ENCODE measurements at regions not wholly inside any gene's neighbourhood (a gene's known extent, or its start where the extent isn't known, plus 50 kb on each side); places are given as distances from the start of the nearest gene placed in this dataset.
"Not testable (repeated sequence)": the region's sequence is repeated elsewhere in the genome, so short reads cannot be mapped to it uniquely, and the experiment has no call there.

DNA sequence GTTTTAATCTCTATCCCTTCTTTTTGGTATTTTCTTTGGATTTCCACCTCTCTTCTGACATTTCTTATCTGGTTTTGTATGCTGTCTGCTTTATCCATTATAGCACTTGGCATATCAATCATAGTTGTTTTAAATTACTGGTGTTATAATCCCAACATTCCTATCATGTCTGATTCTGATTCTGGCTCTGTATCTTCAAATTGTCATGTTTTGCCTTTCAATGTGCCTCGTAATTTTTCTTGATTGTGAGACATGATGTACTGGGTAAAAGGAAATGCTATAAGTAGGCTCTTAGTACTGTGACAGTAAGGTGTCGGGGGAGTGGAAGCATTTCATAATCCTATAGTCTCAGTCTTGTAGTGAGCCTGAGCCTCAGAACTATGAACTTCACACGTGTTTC lies 729.3 kb upstream of the NOVA1 start:
- TF ChIP-seq, protein P1, sequence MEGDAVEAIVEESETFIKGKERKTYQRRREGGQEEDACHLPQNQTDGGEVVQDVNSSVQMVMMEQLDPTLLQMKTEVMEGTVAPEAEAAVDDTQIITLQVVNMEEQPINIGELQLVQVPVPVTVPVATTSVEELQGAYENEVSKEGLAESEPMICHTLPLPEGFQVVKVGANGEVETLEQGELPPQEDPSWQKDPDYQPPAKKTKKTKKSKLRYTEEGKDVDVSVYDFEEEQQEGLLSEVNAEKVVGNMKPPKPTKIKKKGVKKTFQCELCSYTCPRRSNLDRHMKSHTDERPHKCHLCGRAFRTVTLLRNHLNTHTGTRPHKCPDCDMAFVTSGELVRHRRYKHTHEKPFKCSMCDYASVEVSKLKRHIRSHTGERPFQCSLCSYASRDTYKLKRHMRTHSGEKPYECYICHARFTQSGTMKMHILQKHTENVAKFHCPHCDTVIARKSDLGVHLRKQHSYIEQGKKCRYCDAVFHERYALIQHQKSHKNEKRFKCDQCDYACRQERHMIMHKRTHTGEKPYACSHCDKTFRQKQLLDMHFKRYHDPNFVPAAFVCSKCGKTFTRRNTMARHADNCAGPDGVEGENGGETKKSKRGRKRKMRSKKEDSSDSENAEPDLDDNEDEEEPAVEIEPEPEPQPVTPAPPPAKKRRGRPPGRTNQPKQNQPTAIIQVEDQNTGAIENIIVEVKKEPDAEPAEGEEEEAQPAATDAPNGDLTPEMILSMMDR (conservative IDR thresholded peaks at IDR 0.05; ENCODE audit: low read depth, low read length): no peak
- TF ChIP-seq EZH2 (IDR thresholded peaks at IDR 0.05; ENCODE audit: borderline replicate concordance, low read depth, low read length, poor library complexity, severe bottlenecking): no peak
- Histone ChIP-seq H3K27ac (ENCODE audit: low read depth, low read length, poor library complexity, severe bottlenecking) (no peak overlapping the region), H3K9me3 (ENCODE audit: low read depth, low read length, poor library complexity, severe bottlenecking) (peaks cover 16% of the 10 kb centered on the region), H3K4me1 (ENCODE audit: insufficient read depth, low read length, poor library complexity, severe bottlenecking) (no peaks in the 10 kb centered on the region), H3K4me3 (ENCODE audit: low read depth, low read length, poor library complexity, severe bottlenecking) (no peak overlapping the region), H3K36me3 (ENCODE audit: insufficient read depth, low read length, poor library complexity, severe bottlenecking) (no peaks in the 10 kb centered on the region), H3K27me3 (replicated peaks; ENCODE audit: insufficient read depth, low read depth, low read length, poor library complexity) (no peaks in the 10 kb centered on the region)
- DNase-seq (ENCODE audit: low spot score): no peak
- BruUV-seq (replicated peaks): no TSS peak
- intact Hi-C loops (cut with micrococcal nuclease; ENCODE audit: unreplicated experiment): no loop called here
- CTCF ChIA-PET: no interaction called here
- POLR2A ChIA-PET (ENCODE audit: low non-redundant PET): no interaction called here

DNA sequence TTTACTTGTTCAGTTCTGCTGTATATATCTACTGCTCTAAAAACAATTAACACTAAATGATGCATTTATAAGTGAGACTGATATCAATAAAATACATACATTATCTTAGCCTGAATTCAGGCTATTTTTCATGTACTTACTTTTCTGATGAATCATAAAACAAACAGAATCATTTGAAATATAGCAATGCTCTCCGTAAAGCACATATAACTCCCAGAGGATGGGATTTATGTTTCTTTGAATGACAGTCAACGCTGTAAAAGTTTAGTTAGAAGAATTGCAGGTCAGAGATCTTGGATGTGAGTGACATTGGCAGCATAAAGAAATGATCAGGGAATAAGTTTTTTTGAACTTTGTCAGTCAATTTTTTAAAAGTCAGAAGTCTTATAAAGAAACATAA lies 740.2 kb upstream of the NOVA1 start:
- intact Hi-C loops (cut with micrococcal nuclease; ENCODE audit: unreplicated experiment): no loop called here
- TF ChIP-seq, protein P1 (conservative IDR thresholded peaks at IDR 0.05; ENCODE audit: low read depth, low read length): no peak
- no peak for TF ChIP-seq EZH2 (IDR thresholded peaks at IDR 0.05; ENCODE audit: borderline replicate concordance, low read depth, low read length, poor library complexity, severe bottlenecking)
- Histone ChIP-seq H3K27ac (ENCODE audit: low read depth, low read length, poor library complexity, severe bottlenecking) (no peak overlapping the region), H3K4me1 (ENCODE audit: insufficient read depth, low read length, poor library complexity, severe bottlenecking) (no peaks in the 10 kb centered on the region), H3K27me3 (replicated peaks; ENCODE audit: insufficient read depth, low read depth, low read length, poor library complexity) (no peaks in the 10 kb centered on the region), H3K36me3 (ENCODE audit: insufficient read depth, low read length, poor library complexity, severe bottlenecking) (no peaks in the 10 kb centered on the region), H3K4me3 (ENCODE audit: low read depth, low read length, poor library complexity, severe bottlenecking) (no peak overlapping the region), H3K9me3 (ENCODE audit: low read depth, low read length, poor library complexity, severe bottlenecking) (no peaks in the 10 kb centered on the region)
- DNase-seq (ENCODE audit: low spot score): no peak
- BruUV-seq (replicated peaks): no TSS peak
- ChIA-PET POLR2A (ENCODE audit: low non-redundant PET) (no interaction called here), CTCF (no interaction called here)

DNA sequence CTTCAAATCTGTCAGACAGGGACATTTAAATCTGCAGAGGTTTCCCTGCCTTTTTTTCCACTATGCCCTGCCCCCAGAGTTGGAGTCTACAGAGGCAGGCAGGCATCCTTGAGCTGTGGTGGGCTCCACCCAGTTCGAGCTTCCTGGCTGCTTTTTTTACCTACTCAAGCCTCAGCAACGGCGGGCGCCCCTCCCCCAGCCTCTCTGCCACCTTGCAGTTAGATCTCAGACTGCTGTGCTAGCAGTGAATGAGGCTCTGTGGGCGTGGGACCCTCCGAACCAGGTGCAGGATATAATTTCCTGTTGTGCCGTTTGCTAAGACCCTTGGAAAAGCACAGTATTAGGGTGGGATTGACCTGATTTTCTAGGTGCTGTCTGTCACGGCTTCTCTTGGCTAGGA lies 765.2 kb upstream of the NOVA1 start:
- POLR2A ChIA-PET (ENCODE audit: low non-redundant PET); H3K4me1 ChIP-seq (ENCODE audit: insufficient read depth, low read length, poor library complexity, severe bottlenecking); H3K9me3 ChIP-seq (ENCODE audit: low read depth, low read length, poor library complexity, severe bottlenecking); BruUV-seq (replicated peaks); H3K27me3 ChIP-seq (replicated peaks; ENCODE audit: insufficient read depth, low read depth, low read length, poor library complexity); DNase-seq (ENCODE audit: low spot score); H3K36me3 ChIP-seq (ENCODE audit: insufficient read depth, low read length, poor library complexity, severe bottlenecking); intact Hi-C loops (cut with micrococcal nuclease; ENCODE audit: unreplicated experiment); H3K27ac ChIP-seq (ENCODE audit: low read depth, low read length, poor library complexity, severe bottlenecking); H3K4me3 ChIP-seq (ENCODE audit: low read depth, low read length, poor library complexity, severe bottlenecking); CTCF ChIA-PET: not testable (repeated sequence)

DNA sequence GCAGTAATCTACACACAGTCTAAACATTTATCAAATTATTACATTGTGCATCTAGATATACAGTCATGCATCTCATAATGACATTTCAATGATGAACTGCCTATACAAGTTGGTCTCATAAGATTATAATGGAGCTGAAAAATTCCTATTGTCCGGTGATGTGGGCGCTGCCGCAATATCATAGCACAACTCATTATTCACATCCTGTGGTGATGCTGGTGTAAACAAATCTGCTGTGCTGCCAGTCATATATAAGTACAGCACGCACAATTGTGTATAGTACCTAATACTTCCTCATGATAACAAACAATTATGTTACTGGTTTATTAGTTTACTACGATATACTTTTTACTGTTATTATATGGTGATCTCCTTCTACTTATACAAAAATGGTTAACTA lies 768.8 kb upstream of the NOVA1 start:
- TF ChIP-seq EZH2 (IDR thresholded peaks at IDR 0.05; ENCODE audit: borderline replicate concordance, low read depth, low read length, poor library complexity, severe bottlenecking): no peak
- TF ChIP-seq, protein P1 (conservative IDR thresholded peaks at IDR 0.05; ENCODE audit: low read depth, low read length): no peak
- BruUV-seq (replicated peaks): no TSS peak
- Histone ChIP-seq H3K4me1 (ENCODE audit: insufficient read depth, low read length, poor library complexity, severe bottlenecking) (no peaks in the 10 kb centered on the region), H3K27me3 (replicated peaks; ENCODE audit: insufficient read depth, low read depth, low read length, poor library complexity) (no peaks in the 10 kb centered on the region), H3K9me3 (ENCODE audit: low read depth, low read length, poor library complexity, severe bottlenecking) (no peaks in the 10 kb centered on the region), H3K36me3 (ENCODE audit: insufficient read depth, low read length, poor library complexity, severe bottlenecking) (no peaks in the 10 kb centered on the region), H3K27ac (ENCODE audit: low read depth, low read length, poor library complexity, severe bottlenecking) (no peak overlapping the region), H3K4me3 (ENCODE audit: low read depth, low read length, poor library complexity, severe bottlenecking) (no peak overlapping the region)
- intact Hi-C loops (cut with micrococcal nuclease; ENCODE audit: unreplicated experiment): no loop called here
- no peak for DNase-seq (ENCODE audit: low spot score)
- ChIA-PET POLR2A (ENCODE audit: low non-redundant PET) (no interaction called here), CTCF (no interaction called here)

All from A673 (cell line).